ENCODE measurements at regions not wholly inside any gene's neighbourhood (a gene's known extent, or its start where the extent isn't known, plus 50 kb on each side); places are given as distances from the start of the nearest gene placed in this dataset.
"Not testable (repeated sequence)": the region's sequence is repeated elsewhere in the genome, so short reads cannot be mapped to it uniquely, and the experiment has no call there.

GRCh38 chr6:137279279-137279678 is 60.1 kb upstream of the IFNGR1 start:
- H3K4me3 ChIP-seq (ENCODE audit: low read depth, low read length); H3K36me3 ChIP-seq (ENCODE audit: control insufficient read depth in 2 of 2, insufficient read depth in 1 of 2, low read length in 2 of 2); H3K27ac ChIP-seq (ENCODE audit: extremely low read depth, low read depth, low read length); H3K4me1 ChIP-seq (ENCODE audit: control insufficient read depth, insufficient read depth, low read length); H3K9me3 ChIP-seq (ENCODE audit: control insufficient read depth, insufficient read depth, low read depth, low read length); POLR2A ChIA-PET; CTCF ChIA-PET: not testable (repeated sequence)

DNA sequence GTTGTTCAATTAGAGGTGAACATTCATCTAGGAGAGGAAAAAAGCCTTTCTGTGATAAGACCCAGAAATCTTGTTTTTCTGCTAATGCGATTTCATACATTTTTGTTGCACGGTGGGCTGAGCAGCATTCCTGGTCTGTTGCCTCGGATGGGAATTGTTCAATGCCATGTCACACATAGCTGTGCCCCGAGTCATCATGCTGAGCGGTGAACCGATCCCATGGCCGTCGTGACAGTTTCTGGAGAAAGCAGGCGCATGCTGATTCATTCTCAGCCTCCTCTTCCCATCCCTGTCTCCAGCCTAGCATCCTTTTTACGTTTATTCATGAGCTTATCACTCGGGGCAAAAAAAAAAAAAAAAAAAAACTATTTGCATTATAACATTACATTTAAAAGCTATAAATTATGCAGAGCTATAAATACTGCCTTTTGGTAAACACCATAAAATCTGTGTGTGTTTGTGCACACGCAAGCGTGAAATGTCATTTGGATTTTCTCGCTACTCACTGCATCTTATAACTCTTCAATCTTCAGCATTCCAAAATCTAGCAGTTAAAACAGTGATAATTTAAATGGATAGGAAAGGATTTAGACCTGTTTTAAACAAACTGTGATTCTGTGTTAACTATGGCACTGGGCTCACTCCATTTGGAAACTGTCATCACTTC is 58.9 kb upstream of the IFNGR1 start:
- no peaks in the 10 kb centered on the region for H3K36me3 ChIP-seq (ENCODE audit: control insufficient read depth in 2 of 2, insufficient read depth in 1 of 2, low read length in 2 of 2)
- no peak overlapping the region for H3K4me3 ChIP-seq (ENCODE audit: low read depth, low read length)
- H3K4me1 ChIP-seq (ENCODE audit: control insufficient read depth, insufficient read depth, low read length) = peaks cover 9% of the 10 kb centered on the region
- ChIA-PET POLR2A (no interaction called here), CTCF (interaction anchor here (0.7 to 2.9 kb wide), 4 partner anchors 15 to 729 kb away, joined by 3 to 30 read pairs (median 6); no protein-coding TSS in a partner anchor)
- H3K27ac ChIP-seq (ENCODE audit: extremely low read depth, low read depth, low read length) = no peak overlapping the region
- H3K9me3 ChIP-seq (ENCODE audit: control insufficient read depth, insufficient read depth, low read depth, low read length) = no peaks in the 10 kb centered on the region
- TF ChIP-seq ZNF768 (tag by site-specific recombination; IDR thresholded peaks at IDR 0.05) (no peak), ZNF571 (tag by site-specific recombination; IDR thresholded peaks at IDR 0.05) (no peak), ZBTB17 (tag by site-specific recombination; IDR thresholded peaks at IDR 0.05) (peak; percentile 72), ZNF600 (tag by site-specific recombination; IDR thresholded peaks at IDR 0.05) (no peak), ZNF24 (tag by site-specific recombination; IDR thresholded peaks at IDR 0.05) (no peak), ZNF747 (tag by site-specific recombination; IDR thresholded peaks at IDR 0.05) (no peak), ZNF791 (tag by site-specific recombination; IDR thresholded peaks at IDR 0.05) (no peak), ZNF404 (tag by site-specific recombination; IDR thresholded peaks at IDR 0.05) (no peak), ZNF157 (tag by site-specific recombination; IDR thresholded peaks at IDR 0.05) (no peak), ZEB2 (tag by site-specific recombination; IDR thresholded peaks at IDR 0.05) (0 out of 2 replicates have a peak, but pooled peaks have one; percentile 26), HOXA7 (CRISPR knock-in tag; IDR thresholded peaks at IDR 0.05; ENCODE audit: borderline replicate concordance) (no peak), KLF16 (tag by site-specific recombination; IDR thresholded peaks at IDR 0.05) (no peak), ZBTB1 (tag by site-specific recombination; IDR thresholded peaks at IDR 0.05) (no peak), ZNF660 (tag by site-specific recombination; IDR thresholded peaks at IDR 0.05) (no peak), ZNF561 (tag by site-specific recombination; IDR thresholded peaks at IDR 0.05; ENCODE audit: borderline replicate concordance) (no peak), ZNF138 (tag by site-specific recombination; IDR thresholded peaks at IDR 0.05; ENCODE audit: borderline replicate concordance) (no peak), ZNF843 (tag by site-specific recombination; IDR thresholded peaks at IDR 0.05) (peak; percentile 45; the same call in 1 of the 2 replicates), SCRT2 (tag by site-specific recombination; IDR thresholded peaks at IDR 0.05) (no peak), FEZF1 (tag by site-specific recombination; IDR thresholded peaks at IDR 0.05) (peak; percentile 34; the same call in 1 of the 2 replicates), ZNF302 (tag by site-specific recombination; IDR thresholded peaks at IDR 0.05; ENCODE audit: low read depth) (no peak), ZBTB20 (tag by site-specific recombination; IDR thresholded peaks at IDR 0.05) (0 out of 2 replicates have a peak, but pooled peaks have one; percentile 12), GFI1B (tag by site-specific recombination; IDR thresholded peaks at IDR 0.05) (peak; percentile 76), ZNF23 (tag by site-specific recombination; IDR thresholded peaks at IDR 0.05; ENCODE audit: borderline replicate concordance) (no peak), ZNF629 (tag by site-specific recombination; IDR thresholded peaks at IDR 0.05) (0 out of 2 replicates have a peak, but pooled peaks have one; percentile 31), ZNF121 (tag by site-specific recombination; IDR thresholded peaks at IDR 0.05) (no peak)
- TF ChIP-seq, protein P1, sequence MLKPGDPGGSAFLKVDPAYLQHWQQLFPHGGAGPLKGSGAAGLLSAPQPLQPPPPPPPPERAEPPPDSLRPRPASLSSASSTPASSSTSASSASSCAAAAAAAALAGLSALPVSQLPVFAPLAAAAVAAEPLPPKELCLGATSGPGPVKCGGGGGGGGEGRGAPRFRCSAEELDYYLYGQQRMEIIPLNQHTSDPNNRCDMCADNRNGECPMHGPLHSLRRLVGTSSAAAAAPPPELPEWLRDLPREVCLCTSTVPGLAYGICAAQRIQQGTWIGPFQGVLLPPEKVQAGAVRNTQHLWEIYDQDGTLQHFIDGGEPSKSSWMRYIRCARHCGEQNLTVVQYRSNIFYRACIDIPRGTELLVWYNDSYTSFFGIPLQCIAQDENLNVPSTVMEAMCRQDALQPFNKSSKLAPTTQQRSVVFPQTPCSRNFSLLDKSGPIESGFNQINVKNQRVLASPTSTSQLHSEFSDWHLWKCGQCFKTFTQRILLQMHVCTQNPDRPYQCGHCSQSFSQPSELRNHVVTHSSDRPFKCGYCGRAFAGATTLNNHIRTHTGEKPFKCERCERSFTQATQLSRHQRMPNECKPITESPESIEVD (tag by site-specific recombination; IDR thresholded peaks at IDR 0.05) = peak; percentile 48
- TF ChIP-seq, protein P2, sequence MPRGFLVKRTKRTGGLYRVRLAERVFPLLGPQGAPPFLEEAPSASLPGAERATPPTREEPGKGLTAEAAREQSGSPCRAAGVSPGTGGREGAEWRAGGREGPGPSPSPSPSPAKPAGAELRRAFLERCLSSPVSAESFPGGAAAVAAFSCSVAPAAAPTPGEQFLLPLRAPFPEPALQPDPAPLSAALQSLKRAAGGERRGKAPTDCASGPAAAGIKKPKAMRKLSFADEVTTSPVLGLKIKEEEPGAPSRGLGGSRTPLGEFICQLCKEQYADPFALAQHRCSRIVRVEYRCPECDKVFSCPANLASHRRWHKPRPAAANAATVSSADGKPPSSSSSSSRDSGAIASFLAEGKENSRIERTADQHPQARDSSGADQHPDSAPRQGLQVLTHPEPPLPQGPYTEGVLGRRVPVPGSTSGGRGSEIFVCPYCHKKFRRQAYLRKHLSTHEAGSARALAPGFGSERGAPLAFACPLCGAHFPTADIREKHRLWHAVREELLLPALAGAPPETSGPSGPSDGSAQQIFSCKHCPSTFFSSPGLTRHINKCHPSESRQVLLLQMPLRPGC (tag by site-specific recombination; IDR thresholded peaks at IDR 0.05) = no peak
- TF ChIP-seq, protein P3, sequence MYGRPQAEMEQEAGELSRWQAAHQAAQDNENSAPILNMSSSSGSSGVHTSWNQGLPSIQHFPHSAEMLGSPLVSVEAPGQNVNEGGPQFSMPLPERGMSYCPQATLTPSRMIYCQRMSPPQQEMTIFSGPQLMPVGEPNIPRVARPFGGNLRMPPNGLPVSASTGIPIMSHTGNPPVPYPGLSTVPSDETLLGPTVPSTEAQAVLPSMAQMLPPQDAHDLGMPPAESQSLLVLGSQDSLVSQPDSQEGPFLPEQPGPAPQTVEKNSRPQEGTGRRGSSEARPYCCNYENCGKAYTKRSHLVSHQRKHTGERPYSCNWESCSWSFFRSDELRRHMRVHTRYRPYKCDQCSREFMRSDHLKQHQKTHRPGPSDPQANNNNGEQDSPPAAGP (tag by site-specific recombination; IDR thresholded peaks at IDR 0.05) = no peak
- TF ChIP-seq, protein P4, sequence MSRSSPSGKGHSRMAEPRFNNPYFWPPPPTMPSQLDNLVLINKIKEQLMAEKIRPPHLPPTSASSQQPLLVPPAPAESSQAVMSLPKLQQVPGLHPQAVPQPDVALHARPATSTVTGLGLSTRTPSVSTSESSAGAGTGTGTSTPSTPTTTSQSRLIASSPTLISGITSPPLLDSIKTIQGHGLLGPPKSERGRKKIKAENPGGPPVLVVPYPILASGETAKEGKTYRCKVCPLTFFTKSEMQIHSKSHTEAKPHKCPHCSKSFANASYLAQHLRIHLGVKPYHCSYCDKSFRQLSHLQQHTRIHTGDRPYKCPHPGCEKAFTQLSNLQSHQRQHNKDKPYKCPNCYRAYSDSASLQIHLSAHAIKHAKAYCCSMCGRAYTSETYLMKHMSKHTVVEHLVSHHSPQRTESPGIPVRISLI (tag by site-specific recombination; IDR thresholded peaks at IDR 0.05) = peak; percentile 84; the same call in 1 of the 2 replicates
- TF ChIP-seq, protein P5, sequence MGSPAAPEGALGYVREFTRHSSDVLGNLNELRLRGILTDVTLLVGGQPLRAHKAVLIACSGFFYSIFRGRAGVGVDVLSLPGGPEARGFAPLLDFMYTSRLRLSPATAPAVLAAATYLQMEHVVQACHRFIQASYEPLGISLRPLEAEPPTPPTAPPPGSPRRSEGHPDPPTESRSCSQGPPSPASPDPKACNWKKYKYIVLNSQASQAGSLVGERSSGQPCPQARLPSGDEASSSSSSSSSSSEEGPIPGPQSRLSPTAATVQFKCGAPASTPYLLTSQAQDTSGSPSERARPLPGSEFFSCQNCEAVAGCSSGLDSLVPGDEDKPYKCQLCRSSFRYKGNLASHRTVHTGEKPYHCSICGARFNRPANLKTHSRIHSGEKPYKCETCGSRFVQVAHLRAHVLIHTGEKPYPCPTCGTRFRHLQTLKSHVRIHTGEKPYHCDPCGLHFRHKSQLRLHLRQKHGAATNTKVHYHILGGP (tag by site-specific recombination; IDR thresholded peaks at IDR 0.05) = no peak
